Body of pancreas (tissue), 4 donors: ENCODE measurements at regions not wholly inside any gene's neighbourhood (a gene's known extent, or its start where the extent isn't known, plus 50 kb on each side); places are given as distances from the start of the nearest gene placed in this dataset.

Experiments used
- POLR2A ChIP-seq, 3 donors: fragments of 450-650 bp; IDR thresholded peaks; one replicate each; pipeline ENCODE4 v1.6.1; 2016; ENCODE audit warnings: antibody characterized with exemption in 3 of 3, mild to moderate bottlenecking in 2 of 3
- TF ChIP-seq, protein P1 (sequence below), 7 experiments: fragments of 450-650 bp in 4 of 7; fragments of 200-600 bp in 3 of 7; sonication (generic) in 3 of 7; IDR thresholded peaks; one replicate each; pipeline ENCODE4 v1.5.1; 2016 to 2019; ENCODE audit warnings: antibody characterized with exemption in 7 of 7

DNA sequence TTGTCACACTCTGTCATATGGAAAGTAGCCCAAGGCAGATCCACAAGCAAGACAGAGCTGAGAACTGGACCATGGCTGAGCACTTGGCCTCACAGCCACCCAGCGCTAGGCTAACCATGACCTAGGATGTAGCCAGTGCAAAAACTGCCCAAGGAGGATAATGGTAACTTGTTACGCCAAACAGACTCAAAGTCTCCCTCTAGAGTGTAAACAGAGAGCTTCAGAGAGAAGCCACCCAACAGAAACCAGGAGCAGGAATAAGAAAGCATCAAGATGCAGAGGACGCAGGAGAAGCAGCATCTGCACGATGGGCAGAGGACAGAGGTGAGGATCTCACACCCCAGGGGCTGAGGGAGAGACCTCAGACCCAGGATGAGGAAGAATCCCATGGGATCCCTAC is 97.9 kb downstream of the RCN1 start:
- TF ChIP-seq, protein P1, sequence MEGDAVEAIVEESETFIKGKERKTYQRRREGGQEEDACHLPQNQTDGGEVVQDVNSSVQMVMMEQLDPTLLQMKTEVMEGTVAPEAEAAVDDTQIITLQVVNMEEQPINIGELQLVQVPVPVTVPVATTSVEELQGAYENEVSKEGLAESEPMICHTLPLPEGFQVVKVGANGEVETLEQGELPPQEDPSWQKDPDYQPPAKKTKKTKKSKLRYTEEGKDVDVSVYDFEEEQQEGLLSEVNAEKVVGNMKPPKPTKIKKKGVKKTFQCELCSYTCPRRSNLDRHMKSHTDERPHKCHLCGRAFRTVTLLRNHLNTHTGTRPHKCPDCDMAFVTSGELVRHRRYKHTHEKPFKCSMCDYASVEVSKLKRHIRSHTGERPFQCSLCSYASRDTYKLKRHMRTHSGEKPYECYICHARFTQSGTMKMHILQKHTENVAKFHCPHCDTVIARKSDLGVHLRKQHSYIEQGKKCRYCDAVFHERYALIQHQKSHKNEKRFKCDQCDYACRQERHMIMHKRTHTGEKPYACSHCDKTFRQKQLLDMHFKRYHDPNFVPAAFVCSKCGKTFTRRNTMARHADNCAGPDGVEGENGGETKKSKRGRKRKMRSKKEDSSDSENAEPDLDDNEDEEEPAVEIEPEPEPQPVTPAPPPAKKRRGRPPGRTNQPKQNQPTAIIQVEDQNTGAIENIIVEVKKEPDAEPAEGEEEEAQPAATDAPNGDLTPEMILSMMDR (IDR thresholded peaks at IDR 0.05), result no peak
- TF ChIP-seq POLR2A (IDR thresholded peaks at IDR 0.05), result no peak
